RWPE2 (cell line): ENCODE measurements at regions not wholly inside any gene's neighbourhood (a gene's known extent, or its start where the extent isn't known, plus 50 kb on each side); places are given as distances from the start of the nearest gene placed in this dataset.
A peak's percentile ranks its signal among the peaks of the same experiment; 100 is the strongest.

Experiments used
- ATAC-seq: fragments of 200-7000 bp; cut with Tn5 transposase; 3 replicates; pipeline ENCODE4 v1.9.1; 2021; ENCODE audit warnings: low read depth
- DNase-seq: peaks from one replicate; pipeline ENCODE4 v3.0.0-alpha.2; 2020; ENCODE audit warnings: low spot score
- H3K27ac ChIP-seq: fragments of 450-650 bp; 2 replicates; pipeline ENCODE4 v1.5.1; 2017; ENCODE audit warnings: mild to moderate bottlenecking; ENCODE audit not compliant: poor library complexity, severe bottlenecking
- H3K27me3 ChIP-seq: fragments of 250-450 bp; sonication (Bioruptor Pico); 2 replicates; pipeline ENCODE4 v1.5.1; 2021; ENCODE audit warnings: mild to moderate bottlenecking, moderate library complexity; ENCODE audit not compliant: insufficient read depth, poor library complexity, severe bottlenecking
- H3K36me3 ChIP-seq: fragments of 250-450 bp; sonication (Bioruptor Pico); 2 replicates; pipeline ENCODE4 v1.5.1; 2020; ENCODE audit warnings: low read depth, mild to moderate bottlenecking, moderate library complexity
- H3K4me1 ChIP-seq: fragments of 250-450 bp; sonication (Bioruptor Pico); 2 replicates; pipeline ENCODE4 v1.5.1; 2021; ENCODE audit warnings: mild to moderate bottlenecking, moderate library complexity; ENCODE audit not compliant: insufficient read depth, poor library complexity, severe bottlenecking
- H3K4me3 ChIP-seq: fragments of 250-450 bp; sonication (Bioruptor Pico); 2 replicates; pipeline ENCODE4 v1.5.1; 2021; ENCODE audit warnings: mild to moderate bottlenecking, moderate library complexity; ENCODE audit not compliant: severe bottlenecking
- H3K9me3 ChIP-seq: fragments of 250-450 bp; sonication (Bioruptor Pico); 2 replicates; pipeline ENCODE4 v1.5.1; 2021; ENCODE audit warnings: mild to moderate bottlenecking, moderate library complexity; ENCODE audit not compliant: severe bottlenecking
- CTCF ChIP-seq: fragments of 450-650 bp; IDR thresholded peaks from one replicate; pipeline ENCODE4 v1.5.1; 2017; ENCODE audit warnings: mild to moderate bottlenecking, moderate library complexity; ENCODE audit not compliant: poor library complexity, severe bottlenecking

- Histone ChIP-seq H3K4me3 (no peak overlapping the region), H3K36me3 (no peaks in the 10 kb centered on the region), H3K4me1 (no peaks in the 10 kb centered on the region), H3K27me3 (peaks cover 3% of the 10 kb centered on the region), H3K27ac (no peak overlapping the region), H3K9me3 (no peaks in the 10 kb centered on the region)
- ATAC-seq: peak; percentile 60; the same call in 2 of the 3 replicates
- no peak for DNase-seq
- peak; percentile 42 for TF ChIP-seq CTCF
These were observed 180.3 kb upstream of the RTL1 start for GRCh38 chr14:101083564-101084435.

- no peaks in the 10 kb centered on the region for H3K36me3 ChIP-seq
- no peaks in the 10 kb centered on the region for H3K9me3 ChIP-seq
- no peak for DNase-seq
- peaks cover 3% of the 10 kb centered on the region for H3K27me3 ChIP-seq
- H3K27ac ChIP-seq: no peak overlapping the region
- TF ChIP-seq CTCF: no peak
- ATAC-seq: no peak
- no peak overlapping the region for H3K4me3 ChIP-seq
- no peaks in the 10 kb centered on the region for H3K4me1 ChIP-seq
These were observed 180.9 kb upstream of the RTL1 start for GRCh38 chr14:101084436-101084826.

GRCh38 chr14:101086926-101087325, 183.4 kb upstream of the RTL1 start:
- no peak for ATAC-seq

GRCh38 chr14:101087614-101088394, 184.3 kb upstream of the RTL1 start:
- H3K27ac ChIP-seq: no peak overlapping the region
- DNase-seq (no peak), ATAC-seq (no peak)
- H3K4me1 ChIP-seq: peaks cover 5% of the 10 kb centered on the region
- no peaks in the 10 kb centered on the region for H3K27me3 ChIP-seq
- H3K4me3 ChIP-seq: no peak overlapping the region
- no peak for TF ChIP-seq CTCF
- no peaks in the 10 kb centered on the region for H3K36me3 ChIP-seq
- H3K9me3 ChIP-seq: no peaks in the 10 kb centered on the region

More at GRCh38 chr14:101086926-101087325, 183.4 kb upstream of the RTL1 start:
- Histone ChIP-seq H3K36me3 (no peaks in the 10 kb centered on the region), H3K27me3 (no peaks in the 10 kb centered on the region), H3K27ac (no peak overlapping the region), H3K4me3 (no peak overlapping the region), H3K9me3 (no peaks in the 10 kb centered on the region), H3K4me1 (peaks cover 5% of the 10 kb centered on the region)
- DNase-seq: no peak
- no peak for TF ChIP-seq CTCF
